SU-DHL-6 (cell line): ENCODE measurements at regions not wholly inside any gene's neighbourhood (a gene's known extent, or its start where the extent isn't known, plus 50 kb on each side); places are given as distances from the start of the nearest gene placed in this dataset.

ENCODE experiments used
- H2AFZ ChIP-seq: fragments of 200-600 bp; sonication (generic); 2 replicates; pipeline ENCODE4 v1.6.1; 2014; ENCODE audit warnings: low read depth, mild to moderate bottlenecking, moderate library complexity, mixed read lengths, antibody characterized with exemption, low read length; ENCODE audit not compliant: severe bottlenecking
- H3F3A ChIP-seq: fragments of 200-600 bp; shearing (Covaris generic); 2 replicates; pipeline ENCODE4 v1.6.0; 2016; ENCODE audit warnings: antibody characterized with exemption, mild to moderate bottlenecking; ENCODE audit not compliant: insufficient read depth
- H3K27ac ChIP-seq: fragments of 200-600 bp; sonication (generic); 2 replicates; pipeline ENCODE4 v1.5.1; 2016; ENCODE audit warnings: low read depth, mild to moderate bottlenecking, low read length, moderate library complexity, mixed read lengths
- H3K27me3 ChIP-seq: fragments of 200-600 bp; sonication (generic), shearing (Covaris generic); 2 replicates; pipeline ENCODE4 v1.6.0; 2014; ENCODE audit warnings: mild to moderate bottlenecking, low read length
- H3K36me3 ChIP-seq: fragments of 200-600 bp; sonication (generic); 2 replicates; pipeline ENCODE4 v1.6.1; 2014; ENCODE audit warnings: mild to moderate bottlenecking, low read length, mixed read lengths
- H3K4me2 ChIP-seq: fragments of 300-600, 200-600 bp; shearing (Covaris generic), sonication (generic); 2 replicates; pipeline ENCODE4 v1.6.0; 2014; ENCODE audit warnings: low read length, low read depth, mild to moderate bottlenecking; ENCODE audit not compliant: poor library complexity, severe bottlenecking
- H3K4me3 ChIP-seq: fragments of 200-600 bp; sonication (generic); 2 replicates; pipeline ENCODE4 v1.5.1; 2014; ENCODE audit warnings: antibody characterized with exemption, low read length, mild to moderate bottlenecking, mixed read lengths; ENCODE audit not compliant: insufficient read depth, poor library complexity, severe bottlenecking
- H3K79me2 ChIP-seq: fragments of 200-600 bp; sonication (generic); 2 replicates; pipeline ENCODE4 v1.6.1; 2014; ENCODE audit warnings: mild to moderate bottlenecking, low read length, moderate library complexity; ENCODE audit not compliant: insufficient read depth
- H3K9ac ChIP-seq: fragments of 200-600 bp; sonication (generic); 2 replicates; pipeline ENCODE4 v1.7.0; 2014; ENCODE audit warnings: mild to moderate bottlenecking, low read length
- H3K9me2 ChIP-seq: fragments of 200-600 bp; sonication (generic); replicated peaks from 2 replicates; pipeline ENCODE4 v1.6.1; 2014; ENCODE audit warnings: low read length; ENCODE audit not compliant: insufficient read depth
- H3K9me3 ChIP-seq: fragments of 200-600 bp; sonication (generic); 2 replicates; pipeline ENCODE4 v1.6.1; 2014; ENCODE audit warnings: low read length, mixed read lengths; ENCODE audit not compliant: insufficient read depth
- H4K20me1 ChIP-seq: fragments of 200-600 bp; sonication (generic); 2 replicates; pipeline ENCODE4 v1.6.1; 2014; ENCODE audit warnings: low read depth, mild to moderate bottlenecking, antibody characterized with exemption, low read length, moderate library complexity, mixed read lengths
- EZH2phosphoT487 ChIP-seq: fragments of 200-600 bp; sonication (generic), shearing (Covaris generic); conservative IDR thresholded peaks from 2 replicates; pipeline ENCODE4 v1.6.1; 2018; ENCODE audit warnings: mild to moderate bottlenecking, antibody characterized with exemption, low read length, moderate library complexity, mixed read lengths
- TF ChIP-seq, protein P1 (sequence below): fragments of 200-600 bp; sonication (generic); IDR thresholded peaks from one replicate; pipeline ENCODE4 v1.5.1; 2017; ENCODE audit warnings: antibody characterized with exemption, mild to moderate bottlenecking, low read length, moderate library complexity; ENCODE audit not compliant: insufficient read depth, poor library complexity, severe bottlenecking

DNA sequence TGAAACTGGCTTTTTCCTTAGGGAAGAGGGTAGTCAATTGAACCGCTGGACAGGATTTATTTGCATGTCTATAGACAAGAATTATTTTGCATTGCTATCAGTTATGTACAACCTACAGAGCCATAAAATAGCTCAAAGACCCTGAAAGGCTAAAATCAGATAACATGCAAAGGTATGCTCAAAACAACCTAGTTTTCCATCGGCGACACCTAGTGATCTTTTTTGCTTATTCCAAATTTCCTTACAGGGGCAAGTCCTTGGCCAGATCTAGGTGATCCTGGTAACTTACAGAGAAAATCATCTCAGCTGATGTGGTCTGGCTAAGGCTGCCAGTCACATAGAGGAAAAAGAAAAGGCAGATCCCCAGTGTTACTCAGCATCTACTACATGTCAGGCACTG, 141.2 kb upstream of the RPL38 start:
- H4K20me1 ChIP-seq, result no peaks in the 10 kb centered on the region
- H2AFZ ChIP-seq, result no peak overlapping the region
- no peaks in the 10 kb centered on the region for H3K9me3 ChIP-seq
- no peak overlapping the region for H3K27ac ChIP-seq
- no peak overlapping the region for H3K9ac ChIP-seq
- H3K79me2 ChIP-seq, result no peaks in the 10 kb centered on the region
- no peak for TF ChIP-seq EZH2phosphoT487
- TF ChIP-seq, protein P1, sequence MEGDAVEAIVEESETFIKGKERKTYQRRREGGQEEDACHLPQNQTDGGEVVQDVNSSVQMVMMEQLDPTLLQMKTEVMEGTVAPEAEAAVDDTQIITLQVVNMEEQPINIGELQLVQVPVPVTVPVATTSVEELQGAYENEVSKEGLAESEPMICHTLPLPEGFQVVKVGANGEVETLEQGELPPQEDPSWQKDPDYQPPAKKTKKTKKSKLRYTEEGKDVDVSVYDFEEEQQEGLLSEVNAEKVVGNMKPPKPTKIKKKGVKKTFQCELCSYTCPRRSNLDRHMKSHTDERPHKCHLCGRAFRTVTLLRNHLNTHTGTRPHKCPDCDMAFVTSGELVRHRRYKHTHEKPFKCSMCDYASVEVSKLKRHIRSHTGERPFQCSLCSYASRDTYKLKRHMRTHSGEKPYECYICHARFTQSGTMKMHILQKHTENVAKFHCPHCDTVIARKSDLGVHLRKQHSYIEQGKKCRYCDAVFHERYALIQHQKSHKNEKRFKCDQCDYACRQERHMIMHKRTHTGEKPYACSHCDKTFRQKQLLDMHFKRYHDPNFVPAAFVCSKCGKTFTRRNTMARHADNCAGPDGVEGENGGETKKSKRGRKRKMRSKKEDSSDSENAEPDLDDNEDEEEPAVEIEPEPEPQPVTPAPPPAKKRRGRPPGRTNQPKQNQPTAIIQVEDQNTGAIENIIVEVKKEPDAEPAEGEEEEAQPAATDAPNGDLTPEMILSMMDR, result no peak
- H3K27me3 ChIP-seq, result no peaks in the 10 kb centered on the region
- H3K36me3 ChIP-seq, result no peaks in the 10 kb centered on the region
- H3K4me3 ChIP-seq, result no peak overlapping the region
- no peak overlapping the region for H3K4me2 ChIP-seq
- H3K9me2 ChIP-seq, result no peaks in the 10 kb centered on the region
- no peaks in the 10 kb centered on the region for H3F3A ChIP-seq

DNA sequence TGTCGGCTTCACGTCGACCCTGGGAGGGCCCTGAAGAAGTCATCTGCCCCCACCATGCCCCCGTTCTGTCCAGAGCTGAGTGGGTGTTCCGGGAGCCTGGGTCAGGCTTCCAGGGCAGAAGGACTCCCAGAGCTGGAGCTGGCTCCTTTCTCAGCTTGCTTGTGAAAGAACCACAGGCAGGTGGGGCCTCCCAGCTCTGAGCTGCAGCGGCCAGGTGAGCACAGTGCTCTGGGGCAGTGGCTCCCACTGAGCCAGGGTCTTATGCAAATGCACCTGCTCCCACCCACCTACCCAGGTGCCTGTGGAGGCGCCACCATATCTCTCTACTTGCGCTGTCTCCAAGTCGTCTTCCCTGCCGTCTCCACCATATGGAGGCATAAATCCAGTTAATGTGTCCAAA, 140.0 kb upstream of the RPL38 start:
- H3K27me3 ChIP-seq, result no peaks in the 10 kb centered on the region
- no peak overlapping the region for H2AFZ ChIP-seq
- H3K4me2 ChIP-seq, result no peak overlapping the region
- no peak overlapping the region for H3K27ac ChIP-seq
- H3K9me2 ChIP-seq, result no peaks in the 10 kb centered on the region
- no peaks in the 10 kb centered on the region for H3K36me3 ChIP-seq
- no peaks in the 10 kb centered on the region for H3K9me3 ChIP-seq
- no peaks in the 10 kb centered on the region for H4K20me1 ChIP-seq
- H3F3A ChIP-seq, result no peaks in the 10 kb centered on the region
- TF ChIP-seq, protein P1, result no peak
- no peak for TF ChIP-seq EZH2phosphoT487
- H3K79me2 ChIP-seq, result no peaks in the 10 kb centered on the region
- no peak overlapping the region for H3K4me3 ChIP-seq
- no peak overlapping the region for H3K9ac ChIP-seq

DNA sequence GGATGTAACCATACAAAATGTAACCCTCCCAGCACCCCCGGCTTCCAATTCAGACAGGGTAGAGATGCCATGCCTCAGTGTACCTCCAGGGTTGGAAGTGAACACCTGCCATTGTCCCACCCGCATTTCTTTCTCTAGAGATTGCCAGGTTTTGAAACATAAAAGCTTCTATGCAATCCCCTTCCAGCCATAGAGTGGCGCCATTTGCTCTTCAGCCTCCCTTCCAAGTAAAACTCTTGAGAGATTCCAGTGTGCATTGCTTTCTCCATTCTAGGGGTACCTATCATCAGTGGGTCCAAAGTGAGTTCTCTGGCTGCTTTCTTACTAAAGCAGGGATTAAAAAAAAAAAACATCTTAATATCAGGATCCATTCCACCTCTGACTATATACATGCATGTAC, 133.1 kb upstream of the RPL38 start:
- Histone ChIP-seq H3K4me3 (no peak overlapping the region), H3K9ac (no peak overlapping the region), H3K9me2 (no peaks in the 10 kb centered on the region), H3F3A (no peaks in the 10 kb centered on the region), H3K36me3 (no peaks in the 10 kb centered on the region), H3K27me3 (no peaks in the 10 kb centered on the region), H3K79me2 (no peaks in the 10 kb centered on the region), H3K4me2 (no peak overlapping the region), H3K27ac (no peak overlapping the region), H4K20me1 (no peaks in the 10 kb centered on the region), H2AFZ (no peak overlapping the region), H3K9me3 (no peaks in the 10 kb centered on the region)
- TF ChIP-seq EZH2phosphoT487, result no peak
- TF ChIP-seq, protein P1, result no peak
